Inferior parietal cortex (tissue), 1 donor: ENCODE measurements at regions not wholly inside any gene's neighbourhood (a gene's known extent, or its start where the extent isn't known, plus 50 kb on each side); places are given as distances from the start of the nearest gene placed in this dataset.

Source experiments
- DNase-seq: peaks from one replicate; pipeline ENCODE4 v3.0.0-alpha.2; 2016; ENCODE audit errors: extremely low spot score

GRCh38 chr3:39748763-39749162 lies 60.6 kb upstream of the MYRIP start:
- no peak for DNase-seq

- no peak for DNase-seq
These were observed 58.7 kb upstream of the MYRIP start for GRCh38 chr3:39750712-39751111.

GRCh38 chr3:39751286-39751685 lies 58.1 kb upstream of the MYRIP start:
- no peak for DNase-seq

GRCh38 chr3:39752019-39752637 lies 57.3 kb upstream of the MYRIP start:
- DNase-seq, result no peak

- no peak for DNase-seq
These were observed 56.7 kb upstream of the MYRIP start for GRCh38 chr3:39752751-39753150.

GRCh38 chr3:39753391-39753790 lies 56.0 kb upstream of the MYRIP start:
- no peak for DNase-seq

GRCh38 chr3:39754549-39754948 lies 54.9 kb upstream of the MYRIP start:
- no peak for DNase-seq

GRCh38 chr3:39755100-39755499 lies 54.3 kb upstream of the MYRIP start:
- no peak for DNase-seq

- DNase-seq, result no peak
These were observed 52.1 kb upstream of the MYRIP start for GRCh38 chr3:39757307-39757706.
